WTC11 (cell line): ENCODE measurements at regions not wholly inside any gene's neighbourhood (a gene's known extent, or its start where the extent isn't known, plus 50 kb on each side); places are given as distances from the start of the nearest gene placed in this dataset.
A peak's percentile ranks its signal among the peaks of the same experiment; 100 is the strongest.

Experiments
- ATAC-seq: fragments of 200-7000 bp; cut with Tn5 transposase; 2 replicates; pipeline ENCODE4 v1.10.0; 2021; ENCODE audit warnings: mild to moderate bottlenecking, moderate library complexity
- CTCF ChIA-PET: fragments of 300-600 bp; sonication (Branson Sonifier 250); formaldehyde crosslinking; loops from one replicate; lab custom pipeline; 2021; ENCODE audit warnings: antibody characterized with exemption; lab: Charles Lee
- POLR2A ChIA-PET: fragments of 350-600 bp; sonication (Branson Sonifier 250); formaldehyde crosslinking; loops from one replicate; lab custom pipeline; 2021; ENCODE audit warnings: antibody characterized with exemption; lab: Charles Lee
- DNase-seq: peaks from one replicate; pipeline ENCODE4 v3.0.0; 2021; ENCODE audit warnings: low spot score
- H3K27ac Mint-ChIP-seq: 2 replicates; pipeline ENCODE4 v1.8.0; 2021; ENCODE audit warnings: mixed read lengths
- H3K27me3 Mint-ChIP-seq: 2 replicates; pipeline ENCODE4 v1.8.0; 2021; ENCODE audit warnings: low read depth, mild to moderate bottlenecking, moderate library complexity, mixed read lengths
- H3K36me3 Mint-ChIP-seq: 2 replicates; pipeline ENCODE4 v1.8.0; 2021; ENCODE audit warnings: mixed read lengths
- H3K4me1 Mint-ChIP-seq: 2 replicates; pipeline ENCODE4 v1.8.0; 2022; ENCODE audit warnings: mixed read lengths
- H3K4me3 Mint-ChIP-seq: 2 replicates; pipeline ENCODE4 v1.8.0; 2021; ENCODE audit warnings: mild to moderate bottlenecking, moderate library complexity, mixed read lengths
- H3K9me3 Mint-ChIP-seq: 2 replicates; pipeline ENCODE4 v1.8.0; 2021; ENCODE audit warnings: mixed read lengths
- CBFB ChIP-seq: sonication (generic); formaldehyde crosslinking; IDR thresholded peaks from 2 replicates; pipeline ENCODE4 v1.8.1; 2022; ENCODE audit warnings: mild to moderate bottlenecking, low read depth, missing genetic modification reagents
- EMX1 ChIP-seq: fragments of 250-450 bp; sonication (Bioruptor Pico); IDR thresholded peaks from 2 replicates; pipeline ENCODE4 v1.8.0; 2021; ENCODE audit warnings: mild to moderate bottlenecking
- ETV6 ChIP-seq: sonication (generic); formaldehyde crosslinking; IDR thresholded peaks from 2 replicates; pipeline ENCODE4 v1.8.1; 2022; ENCODE audit warnings: mild to moderate bottlenecking, missing genetic modification reagents
- FOXK1 ChIP-seq: sonication (generic); formaldehyde crosslinking; IDR thresholded peaks from 2 replicates; pipeline ENCODE4 v1.8.0; 2022; ENCODE audit warnings: mild to moderate bottlenecking, moderate library complexity, missing genetic modification reagents
- HMGXB4 ChIP-seq: sonication (generic); formaldehyde crosslinking; IDR thresholded peaks from 2 replicates; pipeline ENCODE4 v1.8.1; 2023; ENCODE audit warnings: mild to moderate bottlenecking, moderate library complexity, missing genetic modification reagents
- JAZF1 ChIP-seq: fragments of 250-450 bp; sonication (Bioruptor Pico); IDR thresholded peaks from 2 replicates; pipeline ENCODE4 v1.9.0; 2021; ENCODE audit warnings: moderate library complexity, mild to moderate bottlenecking, inconsistent platforms
- JUN ChIP-seq: sonication (generic); formaldehyde crosslinking; IDR thresholded peaks from 2 replicates; pipeline ENCODE4 v1.8.0; 2023; ENCODE audit warnings: mild to moderate bottlenecking, missing genetic modification reagents
- RORB ChIP-seq: fragments of 250-450 bp; sonication (Bioruptor Pico); IDR thresholded peaks from 2 replicates; pipeline ENCODE4 v1.9.0; 2021; ENCODE audit warnings: mild to moderate bottlenecking
- SMAD3 ChIP-seq: sonication (generic); formaldehyde crosslinking; IDR thresholded peaks from 2 replicates; pipeline ENCODE4 v1.8.0; 2022; ENCODE audit warnings: missing genetic modification reagents, mild to moderate bottlenecking, borderline replicate concordance
- SOX15 ChIP-seq: fragments of 250-450 bp; sonication (Bioruptor Pico); IDR thresholded peaks from 2 replicates; pipeline ENCODE4 v1.9.0; 2021; ENCODE audit warnings: mild to moderate bottlenecking
- STAT6 ChIP-seq: sonication (generic); formaldehyde crosslinking; conservative IDR thresholded peaks from 2 replicates; pipeline ENCODE4 v1.8.1; 2023; ENCODE audit warnings: mild to moderate bottlenecking, low read depth, missing genetic modification reagents, moderate library complexity
- ZNF138 ChIP-seq: sonication (generic); formaldehyde crosslinking; conservative IDR thresholded peaks from 2 replicates; pipeline ENCODE4 v1.8.1; 2022; ENCODE audit warnings: mild to moderate bottlenecking, moderate library complexity, missing genetic modification reagents
- ZNF219 ChIP-seq: sonication (generic); formaldehyde crosslinking; IDR thresholded peaks from 2 replicates; pipeline ENCODE4 v1.8.0; 2023; ENCODE audit warnings: missing genetic modification reagents, mild to moderate bottlenecking, borderline replicate concordance
- ZNF317 ChIP-seq: sonication (generic); formaldehyde crosslinking; IDR thresholded peaks from 2 replicates; pipeline ENCODE4 v1.8.1; 2023; ENCODE audit warnings: low read depth, mild to moderate bottlenecking, moderate library complexity, missing genetic modification reagents, borderline replicate concordance
- ZNF671 ChIP-seq: fragments of 250-450 bp; sonication (Bioruptor Pico); IDR thresholded peaks from 2 replicates; pipeline ENCODE4 v1.8.0; 2021; ENCODE audit warnings: mild to moderate bottlenecking
- TF ChIP-seq, protein P1 (sequence below): sonication (generic); formaldehyde crosslinking; IDR thresholded peaks from 2 replicates; pipeline ENCODE4 v1.8.1; 2023; ENCODE audit warnings: mild to moderate bottlenecking, missing genetic modification reagents
- TF ChIP-seq, protein P2 (sequence below): fragments of 250-450 bp; sonication (Bioruptor Pico); IDR thresholded peaks from 2 replicates; pipeline ENCODE4 v1.9.0; 2021; ENCODE audit warnings: mild to moderate bottlenecking
- TF ChIP-seq, protein P3 (sequence below): sonication (generic); formaldehyde crosslinking; IDR thresholded peaks from 2 replicates; pipeline ENCODE4 v1.8.1; 2022; ENCODE audit warnings: mild to moderate bottlenecking, moderate library complexity, missing genetic modification reagents
- TF ChIP-seq, protein P4 (sequence below): fragments of 250-450 bp; sonication (Bioruptor Pico); IDR thresholded peaks from 2 replicates; pipeline ENCODE4 v1.9.0; 2021; ENCODE audit warnings: moderate library complexity, mild to moderate bottlenecking, inconsistent platforms, borderline replicate concordance
- TF ChIP-seq, protein P5 (sequence below): sonication (generic); formaldehyde crosslinking; IDR thresholded peaks from 2 replicates; pipeline ENCODE4 v1.8.0; 2022; ENCODE audit warnings: mild to moderate bottlenecking, missing genetic modification reagents
- TF ChIP-seq, protein P6 (sequence below): fragments of 250-450 bp; sonication (Bioruptor Pico); conservative IDR thresholded peaks from 2 replicates; pipeline ENCODE4 v1.9.0; 2021; ENCODE audit warnings: mild to moderate bottlenecking
- TF ChIP-seq, protein P7 (sequence below): sonication (generic); formaldehyde crosslinking; IDR thresholded peaks from 2 replicates; pipeline ENCODE4 v1.8.1; 2022; ENCODE audit warnings: missing genetic modification reagents, borderline replicate concordance

DNA sequence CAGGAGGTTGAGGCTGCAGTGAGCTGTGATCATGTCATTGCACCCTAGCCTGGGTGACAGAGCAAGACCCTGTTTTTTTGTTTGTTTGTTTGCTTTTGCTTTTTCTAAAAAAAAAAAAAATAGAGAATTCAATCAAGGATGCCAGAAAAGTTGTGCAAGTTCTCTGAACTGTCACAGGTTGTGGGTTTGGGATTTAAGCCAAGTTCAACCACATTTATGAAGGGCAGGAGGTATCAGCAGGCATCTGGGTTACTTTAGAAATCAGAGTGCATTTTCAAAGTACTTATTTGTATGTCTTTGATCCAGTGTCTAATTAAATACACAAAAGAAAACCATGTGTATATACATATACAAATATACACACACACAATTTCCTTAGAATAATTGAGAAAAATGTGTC is 151.2 kb upstream of the MINDY3 start (continued):
- TF ChIP-seq, protein P1, sequence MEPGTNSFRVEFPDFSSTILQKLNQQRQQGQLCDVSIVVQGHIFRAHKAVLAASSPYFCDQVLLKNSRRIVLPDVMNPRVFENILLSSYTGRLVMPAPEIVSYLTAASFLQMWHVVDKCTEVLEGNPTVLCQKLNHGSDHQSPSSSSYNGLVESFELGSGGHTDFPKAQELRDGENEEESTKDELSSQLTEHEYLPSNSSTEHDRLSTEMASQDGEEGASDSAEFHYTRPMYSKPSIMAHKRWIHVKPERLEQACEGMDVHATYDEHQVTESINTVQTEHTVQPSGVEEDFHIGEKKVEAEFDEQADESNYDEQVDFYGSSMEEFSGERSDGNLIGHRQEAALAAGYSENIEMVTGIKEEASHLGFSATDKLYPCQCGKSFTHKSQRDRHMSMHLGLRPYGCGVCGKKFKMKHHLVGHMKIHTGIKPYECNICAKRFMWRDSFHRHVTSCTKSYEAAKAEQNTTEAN (CRISPR knock-in tag): no peak
- TF ChIP-seq ETV6 (CRISPR knock-in tag) (no peak), ZNF317 (CRISPR knock-in tag) (no peak), ZNF671 (CRISPR knock-in tag) (no peak), CBFB (no peak), RORB (CRISPR knock-in tag) (no peak), ZNF219 (CRISPR knock-in tag) (no peak), FOXK1 (no peak), SMAD3 (no peak), EMX1 (no peak)
- TF ChIP-seq, protein P2, sequence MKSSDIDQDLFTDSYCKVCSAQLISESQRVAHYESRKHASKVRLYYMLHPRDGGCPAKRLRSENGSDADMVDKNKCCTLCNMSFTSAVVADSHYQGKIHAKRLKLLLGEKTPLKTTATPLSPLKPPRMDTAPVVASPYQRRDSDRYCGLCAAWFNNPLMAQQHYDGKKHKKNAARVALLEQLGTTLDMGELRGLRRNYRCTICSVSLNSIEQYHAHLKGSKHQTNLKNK (CRISPR knock-in tag): no peak
- TF ChIP-seq, protein P3, sequence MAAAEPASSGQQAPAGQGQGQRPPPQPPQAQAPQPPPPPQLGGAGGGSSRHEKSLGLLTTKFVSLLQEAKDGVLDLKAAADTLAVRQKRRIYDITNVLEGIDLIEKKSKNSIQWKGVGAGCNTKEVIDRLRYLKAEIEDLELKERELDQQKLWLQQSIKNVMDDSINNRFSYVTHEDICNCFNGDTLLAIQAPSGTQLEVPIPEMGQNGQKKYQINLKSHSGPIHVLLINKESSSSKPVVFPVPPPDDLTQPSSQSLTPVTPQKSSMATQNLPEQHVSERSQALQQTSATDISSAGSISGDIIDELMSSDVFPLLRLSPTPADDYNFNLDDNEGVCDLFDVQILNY (CRISPR knock-in tag): no peak

DNA sequence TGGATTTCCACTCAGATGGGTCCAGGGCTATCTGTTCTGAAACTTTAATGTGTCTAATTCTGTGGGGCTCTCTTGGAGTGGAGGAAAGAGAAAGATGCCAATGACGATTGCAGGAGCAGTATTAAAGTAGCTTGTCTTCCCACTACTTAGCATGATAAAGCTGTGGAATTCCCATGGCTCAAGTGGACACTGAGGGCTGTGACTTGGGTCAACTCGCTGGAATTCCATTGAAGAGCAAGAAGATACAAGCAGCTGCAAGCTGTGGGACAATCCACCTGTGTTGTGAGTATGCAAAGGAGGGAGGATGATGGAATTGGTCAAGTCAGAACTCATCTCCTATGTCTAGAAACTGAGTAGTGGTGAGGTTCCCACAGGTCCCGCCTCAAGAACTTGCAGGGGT is 154.2 kb upstream of the MINDY3 start:
- TF ChIP-seq, protein P4, sequence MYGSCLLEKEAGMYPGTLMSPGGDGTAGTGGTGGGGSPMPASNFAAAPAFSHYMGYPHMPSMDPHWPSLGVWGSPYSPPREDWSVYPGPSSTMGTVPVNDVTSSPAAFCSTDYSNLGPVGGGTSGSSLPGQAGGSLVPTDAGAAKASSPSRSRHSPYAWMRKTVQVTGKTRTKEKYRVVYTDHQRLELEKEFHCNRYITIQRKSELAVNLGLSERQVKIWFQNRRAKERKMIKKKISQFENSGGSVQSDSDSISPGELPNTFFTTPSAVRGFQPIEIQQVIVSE (CRISPR knock-in tag): no peak
- TF ChIP-seq STAT6 (CRISPR knock-in tag) (no peak), JUN (CRISPR knock-in tag) (no peak), HMGXB4 (CRISPR knock-in tag) (no peak), EMX1 (no peak), SOX15 (CRISPR knock-in tag) (no peak), ZNF138 (CRISPR knock-in tag) (no peak), RORB (CRISPR knock-in tag) (no peak), JAZF1 (CRISPR knock-in tag) (no peak)
- TF ChIP-seq, protein P5, sequence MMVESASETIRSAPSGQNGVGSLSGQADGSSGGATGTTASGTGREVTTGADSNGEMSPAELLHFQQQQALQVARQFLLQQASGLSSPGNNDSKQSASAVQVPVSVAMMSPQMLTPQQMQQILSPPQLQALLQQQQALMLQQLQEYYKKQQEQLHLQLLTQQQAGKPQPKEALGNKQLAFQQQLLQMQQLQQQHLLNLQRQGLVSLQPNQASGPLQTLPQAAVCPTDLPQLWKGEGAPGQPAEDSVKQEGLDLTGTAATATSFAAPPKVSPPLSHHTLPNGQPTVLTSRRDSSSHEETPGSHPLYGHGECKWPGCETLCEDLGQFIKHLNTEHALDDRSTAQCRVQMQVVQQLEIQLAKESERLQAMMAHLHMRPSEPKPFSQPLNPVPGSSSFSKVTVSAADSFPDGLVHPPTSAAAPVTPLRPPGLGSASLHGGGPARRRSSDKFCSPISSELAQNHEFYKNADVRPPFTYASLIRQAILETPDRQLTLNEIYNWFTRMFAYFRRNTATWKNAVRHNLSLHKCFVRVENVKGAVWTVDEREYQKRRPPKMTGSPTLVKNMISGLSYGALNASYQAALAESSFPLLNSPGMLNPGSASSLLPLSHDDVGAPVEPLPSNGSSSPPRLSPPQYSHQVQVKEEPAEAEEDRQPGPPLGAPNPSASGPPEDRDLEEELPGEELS (CRISPR knock-in tag): no peak
- TF ChIP-seq, protein P6, sequence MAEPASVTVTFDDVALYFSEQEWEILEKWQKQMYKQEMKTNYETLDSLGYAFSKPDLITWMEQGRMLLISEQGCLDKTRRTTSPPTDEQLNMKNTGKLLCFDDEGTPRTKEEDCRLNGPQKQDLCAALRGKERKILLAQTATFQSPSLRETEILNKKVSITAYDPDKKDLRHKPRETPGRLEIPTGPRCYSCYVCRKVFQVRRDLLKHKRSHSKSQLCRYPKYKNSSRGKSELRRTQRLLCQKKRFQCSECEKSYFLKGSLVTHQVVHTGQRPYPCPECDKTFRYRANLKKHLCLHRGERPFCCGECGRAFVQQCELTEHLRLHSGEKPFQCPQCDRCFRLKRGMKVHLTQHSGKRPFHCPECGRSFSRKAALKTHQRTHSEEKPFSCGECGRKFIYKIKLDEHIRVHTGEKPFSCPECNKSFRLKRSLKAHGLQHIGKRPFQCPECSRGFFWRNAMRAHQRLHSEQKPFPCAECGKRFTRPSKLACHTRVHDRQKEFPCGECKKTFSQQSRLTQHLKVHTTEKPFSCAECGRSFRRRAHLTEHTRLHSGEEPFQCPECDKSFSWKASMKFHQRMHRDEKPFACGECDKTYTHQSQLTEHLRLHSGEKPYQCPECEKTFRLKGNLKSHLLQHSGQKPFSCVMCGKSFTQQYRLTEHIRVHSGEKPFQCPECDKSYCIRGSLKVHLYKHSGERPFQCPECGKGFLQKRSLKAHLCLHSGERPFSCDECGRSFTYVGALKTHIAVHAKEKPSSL (CRISPR knock-in tag): no peak
- TF ChIP-seq, protein P7, sequence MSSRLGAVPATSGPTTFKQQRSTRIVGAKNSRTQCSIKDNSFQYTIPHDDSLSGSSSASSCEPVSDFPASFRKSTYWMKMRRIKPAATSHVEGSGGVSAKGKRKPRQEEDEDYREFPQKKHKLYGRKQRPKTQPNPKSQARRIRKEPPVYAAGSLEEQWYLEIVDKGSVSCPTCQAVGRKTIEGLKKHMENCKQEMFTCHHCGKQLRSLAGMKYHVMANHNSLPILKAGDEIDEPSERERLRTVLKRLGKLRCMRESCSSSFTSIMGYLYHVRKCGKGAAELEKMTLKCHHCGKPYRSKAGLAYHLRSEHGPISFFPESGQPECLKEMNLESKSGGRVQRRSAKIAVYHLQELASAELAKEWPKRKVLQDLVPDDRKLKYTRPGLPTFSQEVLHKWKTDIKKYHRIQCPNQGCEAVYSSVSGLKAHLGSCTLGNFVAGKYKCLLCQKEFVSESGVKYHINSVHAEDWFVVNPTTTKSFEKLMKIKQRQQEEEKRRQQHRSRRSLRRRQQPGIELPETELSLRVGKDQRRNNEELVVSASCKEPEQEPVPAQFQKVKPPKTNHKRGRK (CRISPR knock-in tag): no peak
- TF ChIP-seq, protein P2 (CRISPR knock-in tag): no peak
- ATAC-seq (peak; percentile 51; the same call in 1 of the 2 replicates), DNase-seq (no peak)
- Mint-ChIP-seq H3K27ac (no peak overlapping the region), H3K4me3 (no peak overlapping the region), H3K4me1 (peaks cover 6% of the 10 kb centered on the region; the same call in 1 of the 2 replicates), H3K27me3 (no peaks in the 10 kb centered on the region), H3K9me3 (peaks cover 14% of the 10 kb centered on the region), H3K36me3 (no peaks in the 10 kb centered on the region)
- ChIA-PET CTCF (no interaction called here), POLR2A (no interaction called here)
